ENCODE measurements at regions not wholly inside any gene's neighbourhood (a gene's known extent, or its start where the extent isn't known, plus 50 kb on each side); places are given as distances from the start of the nearest gene placed in this dataset.

GRCh38 chr13:40290758-40291157, 375.7 kb downstream of the FOXO1 start:
- no peak for DNase-seq (ENCODE audit: low spot score)

- DNase-seq (ENCODE audit: low spot score), result no peak
These were observed 374.3 kb downstream of the FOXO1 start for GRCh38 chr13:40292108-40292507.

GRCh38 chr13:40292536-40292935, 373.9 kb downstream of the FOXO1 start:
- DNase-seq (ENCODE audit: low spot score), result no peak

- DNase-seq (ENCODE audit: low spot score), result no peak
These were observed 364.1 kb downstream of the FOXO1 start for GRCh38 chr13:40302351-40302750.

GRCh38 chr13:40304391-40304790, 362.1 kb downstream of the FOXO1 start:
- DNase-seq (ENCODE audit: low spot score), result no peak

GRCh38 chr13:40306817-40307216, 359.6 kb downstream of the FOXO1 start:
- DNase-seq (ENCODE audit: low spot score), result no peak

- DNase-seq (ENCODE audit: low spot score), result no peak
These were observed 356.6 kb downstream of the FOXO1 start for GRCh38 chr13:40309881-40310280.

- DNase-seq (ENCODE audit: low spot score), result no peak
These were observed 354.9 kb downstream of the FOXO1 start for GRCh38 chr13:40311356-40312101.

GRCh38 chr13:40313269-40314200, 352.9 kb downstream of the FOXO1 start:
- DNase-seq (ENCODE audit: low spot score), result no peak

GRCh38 chr13:40315416-40316064, 350.9 kb downstream of the FOXO1 start:
- DNase-seq (ENCODE audit: low spot score), result no peak

- DNase-seq (ENCODE audit: low spot score), result no peak
These were observed 350.1 kb downstream of the FOXO1 start for GRCh38 chr13:40316301-40316700.

GRCh38 chr13:40317980-40318327, 348.5 kb downstream of the FOXO1 start:
- DNase-seq (ENCODE audit: low spot score), result no peak

GRCh38 chr13:40318366-40318765, 348.1 kb downstream of the FOXO1 start:
- peak; percentile 61 for DNase-seq (ENCODE audit: low spot score)

GRCh38 chr13:40319699-40320579, 346.5 kb downstream of the FOXO1 start:
- peak; percentile 38 for DNase-seq (ENCODE audit: low spot score)

- no peak for DNase-seq (ENCODE audit: low spot score)
These were observed 338.4 kb downstream of the FOXO1 start for GRCh38 chr13:40328091-40328490.

- peak; percentile 37 for DNase-seq (ENCODE audit: low spot score)
These were observed 336.5 kb downstream of the FOXO1 start for GRCh38 chr13:40329781-40330485.

- peak; percentile 85 for DNase-seq (ENCODE audit: low spot score)
These were observed 335.5 kb downstream of the FOXO1 start for GRCh38 chr13:40330950-40331349.

GRCh38 chr13:40331802-40332201, 334.6 kb downstream of the FOXO1 start:
- DNase-seq (ENCODE audit: low spot score), result no peak

- DNase-seq (ENCODE audit: low spot score), result no peak
These were observed 333.2 kb downstream of the FOXO1 start for GRCh38 chr13:40333226-40333625.

- no peak for DNase-seq (ENCODE audit: low spot score)
These were observed 332.4 kb downstream of the FOXO1 start for GRCh38 chr13:40334031-40334430.

GRCh38 chr13:40334616-40335015, 331.8 kb downstream of the FOXO1 start:
- DNase-seq (ENCODE audit: low spot score), result no peak
